Naive thymus-derived CD8-positive, alpha-beta T cell (primary cell): ENCODE measurements at regions not wholly inside any gene's neighbourhood (a gene's known extent, or its start where the extent isn't known, plus 50 kb on each side); places are given as distances from the start of the nearest gene placed in this dataset.
A peak's percentile ranks its signal among the peaks of the same experiment; 100 is the strongest.

Experiments
- ATAC-seq, 2 donors: fragments of 150-1000 bp; cut with Tn5 transposase in 1 of 2; sonication (Bioruptor Pico), chemical (Tn5 transposase) in 1 of 2; 1 replicate in 1 of 2; 2 replicates in 1 of 2; pipeline ENCODE4 v1.10.0; 2021; ENCODE audit warnings: mild to moderate bottlenecking in 2 of 2, moderate library complexity in 2 of 2
- POLR2A ChIA-PET: fragments of 350-600 bp; sonication (Branson Sonifier 250); formaldehyde crosslinking; loops from one replicate; lab custom pipeline; 2021; ENCODE audit warnings: antibody characterized with exemption; lab: Charles Lee
- DNase-seq, 10 donors: peaks; one replicate each; pipeline versions ENCODE4 v3.0.0 to v3.0.0-alpha.2; 2020 to 2022
- H3K27ac Mint-ChIP-seq, 10 donors: one replicate each; pipeline ENCODE4 v1.8.0; 2020 to 2022; ENCODE audit warnings: mild to moderate bottlenecking in 10 of 10, mixed read lengths in 10 of 10, moderate library complexity in 4 of 10, inconsistent platforms in 1 of 10
- H3K27me3 Mint-ChIP-seq, 5 donors: one replicate each; pipeline ENCODE4 v1.8.0; 2021 to 2022; ENCODE audit warnings: mixed read lengths in 5 of 5
- H3K36me3 Mint-ChIP-seq, 3 donors: one replicate each; pipeline ENCODE4 v1.8.0; 2020 to 2022; ENCODE audit warnings: mixed read lengths in 3 of 3, mild to moderate bottlenecking in 2 of 3, inconsistent platforms in 1 of 3
- H3K4me1 Mint-ChIP-seq, 4 donors: one replicate each; pipeline ENCODE4 v1.8.0; 2021 to 2022; ENCODE audit warnings: mixed read lengths in 4 of 4
- H3K4me3 Mint-ChIP-seq, 10 donors: one replicate each; pipeline ENCODE4 v1.8.0; 2020 to 2022; ENCODE audit warnings: mild to moderate bottlenecking in 10 of 10, mixed read lengths in 10 of 10, moderate library complexity in 6 of 10, inconsistent platforms in 1 of 10
- H3K9me3 Mint-ChIP-seq, 9 donors: one replicate each; pipeline ENCODE4 v1.8.0; 2020 to 2022; ENCODE audit warnings: mixed read lengths in 9 of 9, mild to moderate bottlenecking in 3 of 9, inconsistent platforms in 1 of 9, moderate library complexity in 1 of 9

DNA sequence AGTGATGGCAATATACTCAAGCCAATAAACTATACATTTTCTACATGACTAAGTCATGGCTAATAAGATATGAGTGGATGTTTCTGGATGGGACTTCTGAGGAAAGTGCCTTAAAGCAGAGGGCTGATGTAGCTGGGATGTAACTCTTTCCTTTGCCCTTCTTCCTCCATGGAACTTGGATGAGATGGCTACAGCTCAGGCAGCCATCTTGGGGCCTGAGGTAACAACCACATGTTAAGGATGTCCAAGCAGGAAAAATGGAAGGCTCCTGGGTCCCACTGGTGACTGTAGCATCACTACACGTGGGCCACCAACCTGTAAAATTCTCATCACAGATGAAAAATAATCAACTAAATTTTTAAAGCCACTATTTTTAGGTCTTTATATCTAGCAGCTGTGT is 54.4 kb upstream of the GRIP1 start:
- H3K4me1 Mint-ChIP-seq: peaks cover 2 to 20% (median 11%) of the 10 kb centered on the region in 4 donors
- H3K36me3 Mint-ChIP-seq: no peaks in the 10 kb centered on the region
- H3K27ac Mint-ChIP-seq: peak overlapping the region in 1 of 10 donors; percentile 55
- H3K27me3 Mint-ChIP-seq: no peaks in the 10 kb centered on the region
- DNase-seq (no peak), ATAC-seq (no peak)
- POLR2A ChIA-PET: no interaction called here
- no peaks in the 10 kb centered on the region for H3K9me3 Mint-ChIP-seq
- no peak overlapping the region for H3K4me3 Mint-ChIP-seq

DNA sequence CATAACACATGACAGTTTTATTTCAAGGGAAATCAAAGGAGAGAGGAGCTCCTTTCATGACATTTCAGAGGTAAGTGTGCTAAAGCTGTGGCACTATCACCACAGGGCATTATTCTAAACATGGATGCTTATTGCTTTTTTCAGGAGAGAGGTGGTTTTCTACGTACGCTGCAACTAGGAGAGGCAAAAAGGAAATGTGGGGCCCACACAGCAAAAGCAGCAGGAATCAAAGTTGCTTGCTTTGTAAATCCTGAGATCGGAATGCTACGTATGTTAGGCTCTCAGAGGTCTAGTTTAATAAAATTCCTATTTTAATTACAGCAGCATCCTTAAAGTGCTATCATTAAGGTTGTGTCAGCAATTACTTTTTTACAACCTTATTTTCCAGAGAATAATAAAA is 55.0 kb upstream of the GRIP1 start:
- POLR2A ChIA-PET: no interaction called here
- Mint-ChIP-seq H3K9me3 (no peaks in the 10 kb centered on the region), H3K27me3 (no peaks in the 10 kb centered on the region), H3K27ac (peak overlapping the region in 1 of 10 donors; percentile 55), H3K4me3 (peak overlapping the region in 2 of 10 donors; percentile 3 to 10), H3K36me3 (no peaks in the 10 kb centered on the region), H3K4me1 (peaks cover 2 to 20% (median 11%) of the 10 kb centered on the region in 4 donors)
- DNase-seq (no peak), ATAC-seq (no peak)

DNA sequence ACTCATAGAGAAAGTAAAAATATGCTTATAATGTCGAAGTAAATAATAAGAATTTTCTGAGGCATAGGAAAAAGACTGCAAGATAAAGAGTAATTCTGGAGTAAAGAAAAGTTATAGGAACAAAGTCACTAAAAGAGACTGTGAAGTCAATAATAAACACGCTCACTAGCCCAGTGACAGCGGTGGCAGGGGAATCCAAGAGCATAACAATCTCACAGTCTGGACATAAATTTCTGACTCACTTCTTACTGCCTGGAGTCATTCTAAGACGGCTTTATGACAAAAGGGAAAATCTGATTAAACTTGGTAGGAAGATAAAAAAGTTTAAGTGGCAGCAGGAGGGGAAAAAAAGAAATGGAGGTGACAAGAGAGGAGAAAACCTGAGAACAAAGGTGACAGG is 56.4 kb upstream of the GRIP1 start:
- no peaks in the 10 kb centered on the region for H3K27me3 Mint-ChIP-seq
- H3K36me3 Mint-ChIP-seq: no peaks in the 10 kb centered on the region
- ATAC-seq (no peak), DNase-seq (no peak)
- H3K4me1 Mint-ChIP-seq: peaks cover 2 to 20% (median 13%) of the 10 kb centered on the region in 4 donors
- POLR2A ChIA-PET: no interaction called here
- no peak overlapping the region for H3K4me3 Mint-ChIP-seq
- peak overlapping the region in 2 of 10 donors; percentile 5 to 28 for H3K27ac Mint-ChIP-seq
- no peaks in the 10 kb centered on the region for H3K9me3 Mint-ChIP-seq

DNA sequence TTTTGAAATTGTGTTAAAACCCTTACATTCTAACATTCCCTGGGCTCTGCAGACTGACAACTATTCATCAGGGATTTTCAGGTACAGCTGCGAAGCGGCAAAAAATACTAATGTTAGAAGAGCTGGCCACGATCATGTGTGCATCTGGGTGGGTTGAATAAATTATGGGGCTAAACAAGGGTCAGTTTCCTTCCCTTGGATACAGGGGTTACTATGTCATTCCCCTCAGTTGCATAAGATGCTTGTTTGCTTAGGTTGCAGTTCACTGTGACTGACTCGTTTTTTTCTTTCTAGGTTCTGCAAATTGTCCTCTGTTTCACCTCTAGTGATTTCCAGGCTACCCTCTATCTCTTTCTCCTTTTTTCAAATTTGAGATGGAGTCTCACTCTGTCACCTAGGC is 58.1 kb upstream of the GRIP1 start:
- POLR2A ChIA-PET: interaction anchor here (0.7 to 1.3 kb wide), 2 partner anchors 28 to 68 kb away, joined by 4 to 9 read pairs; no protein-coding TSS in a partner anchor
- ATAC-seq: no peak

DNA sequence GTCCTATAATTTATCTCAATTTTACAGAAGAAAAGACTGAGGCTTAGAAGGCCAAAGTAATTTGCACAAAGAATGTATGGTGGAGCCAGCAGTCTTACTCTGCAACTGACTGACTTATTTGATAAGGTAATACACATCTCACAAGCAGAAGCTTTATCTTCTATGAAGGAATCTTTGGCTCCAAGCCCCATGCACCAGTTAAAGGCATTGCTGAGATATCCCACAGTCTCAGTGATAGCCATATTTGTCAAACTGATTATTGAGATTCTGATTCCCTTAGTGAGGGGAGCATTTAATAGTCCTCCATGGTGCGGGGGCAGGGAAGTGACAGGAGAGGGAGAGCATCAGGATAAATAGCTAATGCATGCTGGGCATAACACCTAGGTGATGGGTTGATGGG is 60.4 kb upstream of the GRIP1 start:
- H3K4me3 Mint-ChIP-seq: no peak overlapping the region

More for the DNA sequence above, 58.1 kb upstream of the GRIP1 start:
- DNase-seq: no peak
- H3K36me3 Mint-ChIP-seq: no peaks in the 10 kb centered on the region
- H3K27ac Mint-ChIP-seq: no peak overlapping the region
- H3K9me3 Mint-ChIP-seq: peaks cover 0 to 3% (median 0%) of the 10 kb centered on the region in 9 donors
- H3K4me3 Mint-ChIP-seq: no peak overlapping the region
- H3K27me3 Mint-ChIP-seq: no peaks in the 10 kb centered on the region
- H3K4me1 Mint-ChIP-seq: peaks cover 8 to 24% (median 18%) of the 10 kb centered on the region in 4 donors

DNA sequence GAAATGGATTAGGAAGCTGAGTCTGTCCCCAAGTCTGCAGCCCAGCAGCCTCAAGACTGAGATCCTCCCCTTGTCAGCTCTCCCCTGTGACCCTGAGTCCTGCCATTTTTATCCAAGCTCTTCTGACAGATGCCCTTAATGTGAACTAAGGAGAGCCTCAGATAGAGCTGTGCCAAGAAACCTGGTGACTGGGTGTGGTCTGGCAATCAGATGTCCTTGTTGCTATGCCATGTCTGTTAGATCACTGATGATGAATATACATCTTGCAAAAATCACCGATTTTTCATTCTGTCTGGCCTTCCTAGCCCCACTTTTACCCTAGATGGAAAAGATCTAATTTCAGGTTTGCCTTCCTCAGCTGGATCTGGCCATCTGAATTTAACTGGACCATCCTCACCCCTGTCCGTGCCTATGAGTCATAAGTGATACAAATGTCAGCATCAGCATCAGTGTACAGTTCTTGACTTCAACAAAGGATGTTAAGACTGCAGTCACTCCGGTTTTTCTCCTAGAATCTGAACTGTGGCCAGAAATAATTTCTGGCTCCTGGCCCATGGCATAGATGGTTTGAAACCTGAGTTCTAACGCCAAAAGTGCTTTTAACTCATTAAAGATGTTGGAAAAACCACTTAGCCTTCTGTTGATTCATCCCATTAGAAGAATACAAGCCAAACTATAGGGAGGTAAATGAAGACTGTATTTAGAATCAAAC is 61.2 kb upstream of the GRIP1 start:
- Mint-ChIP-seq H3K4me3 (no peak overlapping the region), H3K9me3 (peaks cover 0 to 13% (median 0%) of the 10 kb centered on the region in 9 donors), H3K27me3 (no peaks in the 10 kb centered on the region), H3K36me3 (peaks cover 0 to 5% (median 0%) of the 10 kb centered on the region in 3 donors), H3K27ac (peak overlapping the region in 3 of 10 donors; percentile 12 to 42 (median 37)), H3K4me1 (peaks cover 20 to 38% (median 29%) of the 10 kb centered on the region in 4 donors)
- ATAC-seq: no peak
- no peak for DNase-seq
- POLR2A ChIA-PET: interaction anchor here (0.6 kb wide), 1 partner anchor 19 kb away, joined by 3 read pairs; no protein-coding TSS in a partner anchor

More for the DNA sequence above, 60.4 kb upstream of the GRIP1 start:
- ATAC-seq: no peak
- H3K27me3 Mint-ChIP-seq: no peaks in the 10 kb centered on the region
- H3K36me3 Mint-ChIP-seq: peaks cover 0 to 5% (median 0%) of the 10 kb centered on the region in 3 donors
- DNase-seq: no peak
- peaks cover 20 to 37% (median 30%) of the 10 kb centered on the region in 4 donors for H3K4me1 Mint-ChIP-seq
- POLR2A ChIA-PET: interaction anchor here (1.3 kb wide), 1 partner anchor 9 kb away, joined by 3 read pairs; no protein-coding TSS in a partner anchor
- H3K9me3 Mint-ChIP-seq: peaks cover 0 to 13% (median 0%) of the 10 kb centered on the region in 9 donors
- no peak overlapping the region for H3K27ac Mint-ChIP-seq

DNA sequence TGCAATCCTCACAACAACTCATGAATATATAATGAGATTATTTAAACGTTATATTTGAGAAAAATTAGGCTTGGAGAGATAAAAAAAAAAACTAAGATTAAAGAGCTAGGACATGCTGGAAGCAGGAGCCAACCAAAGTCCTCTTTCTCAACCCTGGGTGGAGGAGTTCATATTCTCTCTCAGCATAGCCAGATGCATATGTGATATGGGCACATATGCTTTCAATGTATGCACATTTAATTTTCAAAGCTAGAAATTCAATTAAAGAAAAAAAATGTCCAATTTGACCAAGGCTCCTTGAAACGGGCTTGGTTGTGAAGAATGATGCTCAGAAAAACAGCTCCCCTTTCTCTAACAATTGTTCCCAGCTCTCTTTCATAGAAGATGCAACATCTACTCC is 61.9 kb upstream of the GRIP1 start:
- no peaks in the 10 kb centered on the region for H3K27me3 Mint-ChIP-seq
- H3K4me3 Mint-ChIP-seq: no peak overlapping the region
- H3K4me1 Mint-ChIP-seq: peaks cover 17 to 34% (median 26%) of the 10 kb centered on the region in 4 donors
- peaks cover 0 to 13% (median 0%) of the 10 kb centered on the region in 9 donors for H3K9me3 Mint-ChIP-seq
- POLR2A ChIA-PET: interaction anchor here (0.6 kb wide), 1 partner anchor 19 kb away, joined by 3 read pairs; no protein-coding TSS in a partner anchor
- no peak overlapping the region for H3K27ac Mint-ChIP-seq
- peaks cover 0 to 5% (median 0%) of the 10 kb centered on the region in 3 donors for H3K36me3 Mint-ChIP-seq
- no peak for DNase-seq
- ATAC-seq: no peak

DNA sequence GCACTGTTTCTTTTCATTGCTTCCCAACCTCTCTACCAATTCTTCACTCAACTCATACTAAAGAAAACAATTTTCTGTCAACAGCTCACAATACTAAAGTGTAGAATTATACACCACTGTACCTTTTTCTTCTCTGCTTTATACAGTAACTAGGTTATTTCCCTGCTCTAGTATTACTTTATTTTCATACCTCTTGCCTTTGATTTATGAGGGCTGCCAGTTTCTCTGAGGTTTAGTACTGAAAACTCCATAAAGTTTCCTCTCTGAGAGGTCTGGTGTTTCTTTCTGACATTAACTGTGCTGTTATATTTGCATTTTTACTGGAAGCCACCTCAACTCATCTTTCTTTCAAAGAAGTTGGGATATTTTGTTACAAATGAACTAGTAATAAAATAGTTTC is 63.0 kb upstream of the GRIP1 start:
- peaks cover 0 to 5% (median 0%) of the 10 kb centered on the region in 3 donors for H3K36me3 Mint-ChIP-seq
- H3K4me1 Mint-ChIP-seq: peaks cover 17 to 34% (median 26%) of the 10 kb centered on the region in 4 donors
- H3K4me3 Mint-ChIP-seq: peak overlapping the region in 8 of 10 donors; percentile 23 to 67 (median 46)
- POLR2A ChIA-PET: interaction anchor here (0.5 kb wide), 1 partner anchor 19 kb away, joined by 3 read pairs; no protein-coding TSS in a partner anchor
- peak in 1 of 2 donors; percentile 69 for ATAC-seq
- peak in 1 of 10 donors; percentile 6 for DNase-seq
- no peaks in the 10 kb centered on the region for H3K27me3 Mint-ChIP-seq
- peaks cover 0 to 13% (median 0%) of the 10 kb centered on the region in 9 donors for H3K9me3 Mint-ChIP-seq
- H3K27ac Mint-ChIP-seq: peak overlapping the region in 8 of 10 donors; percentile 0 to 87 (median 68)

DNA sequence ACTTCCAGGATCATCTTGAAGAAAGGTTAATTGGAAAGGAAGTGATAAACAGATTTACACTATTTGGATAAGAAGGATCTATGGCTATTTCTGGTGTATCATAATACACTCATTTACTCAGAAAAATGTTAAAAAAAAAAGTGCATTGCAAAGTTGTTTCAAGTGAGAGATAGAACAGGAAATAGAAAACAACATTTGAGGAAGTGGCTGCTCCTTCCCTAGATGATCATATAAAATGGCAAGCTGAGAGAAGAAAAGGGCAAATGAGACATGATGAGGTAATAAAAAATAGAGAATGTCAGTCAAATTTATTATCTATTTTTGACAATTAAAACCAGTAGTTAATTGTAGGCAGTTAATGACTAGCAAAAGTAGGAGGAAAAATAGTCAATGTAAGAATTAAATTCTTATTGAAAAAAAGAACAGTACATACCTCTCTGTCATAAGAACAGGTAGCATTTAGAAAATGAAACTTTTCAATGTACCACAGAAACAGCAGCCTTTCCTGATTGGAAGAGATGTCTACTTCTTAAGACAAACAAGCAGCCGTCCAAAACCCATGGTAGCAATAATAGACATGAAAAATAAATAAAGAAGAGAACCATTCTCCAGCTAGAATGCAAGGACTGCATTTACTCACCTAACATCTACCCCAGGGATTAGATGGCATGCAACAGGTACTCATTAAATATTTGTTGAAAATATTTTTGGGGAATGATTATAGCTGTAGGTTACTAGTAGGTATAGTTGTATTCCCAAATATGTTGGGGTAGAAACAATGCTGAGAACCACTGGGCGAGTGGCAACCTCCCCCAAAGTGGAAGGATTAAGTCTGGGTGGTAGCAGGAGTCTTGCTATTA is 63.9 kb upstream of the GRIP1 start:
- Mint-ChIP-seq H3K4me1 (peaks cover 16 to 34% (median 26%) of the 10 kb centered on the region in 4 donors), H3K27ac (peak overlapping the region; percentile 3 to 87 (median 58)), H3K9me3 (peaks cover 0 to 13% (median 0%) of the 10 kb centered on the region in 9 donors), H3K4me3 (peak overlapping the region in 9 of 10 donors; percentile 23 to 67 (median 59)), H3K27me3 (no peaks in the 10 kb centered on the region), H3K36me3 (peaks cover 0 to 5% (median 0%) of the 10 kb centered on the region in 3 donors)
- ATAC-seq (peak; percentile 30 to 51), DNase-seq (peak in 3 of 10 donors; percentile 8 to 25 (median 17))
- POLR2A ChIA-PET: interaction anchor here (0.5 to 0.9 kb wide), 2 partner anchors 12 to 18 kb away, joined by 3 read pairs; no protein-coding TSS in a partner anchor

DNA sequence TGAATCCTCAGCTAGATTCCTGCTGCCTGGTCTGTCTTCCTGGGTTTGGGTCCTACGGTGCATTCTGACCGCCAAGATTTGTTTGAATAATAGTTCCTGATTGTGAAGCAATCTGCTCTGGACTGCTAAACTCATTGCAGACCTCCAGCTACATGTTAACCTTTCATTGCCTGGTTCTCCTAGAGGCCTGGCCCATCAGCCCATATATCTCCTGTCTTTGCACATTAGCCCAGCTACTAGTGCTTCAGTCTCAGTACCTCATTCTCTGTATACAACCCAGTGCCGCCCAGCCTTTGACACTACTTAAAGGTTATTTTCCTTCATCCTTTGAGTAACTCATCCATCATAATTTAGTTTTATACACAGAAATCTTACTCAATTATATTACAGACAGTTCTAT is 65.6 kb upstream of the GRIP1 start:
- Mint-ChIP-seq H3K36me3 (peaks cover 0 to 5% (median 0%) of the 10 kb centered on the region in 3 donors), H3K27ac (peak overlapping the region in 1 of 10 donors; percentile 21), H3K4me1 (peaks cover 14 to 34% (median 26%) of the 10 kb centered on the region in 4 donors), H3K27me3 (no peaks in the 10 kb centered on the region), H3K4me3 (no peak overlapping the region), H3K9me3 (peaks cover 0 to 13% (median 0%) of the 10 kb centered on the region in 9 donors)
- DNase-seq: no peak
- ATAC-seq: no peak
- POLR2A ChIA-PET: interaction anchor here (0.6 kb wide), 1 partner anchor 86 kb away, joined by 3 read pairs; no protein-coding TSS in a partner anchor

DNA sequence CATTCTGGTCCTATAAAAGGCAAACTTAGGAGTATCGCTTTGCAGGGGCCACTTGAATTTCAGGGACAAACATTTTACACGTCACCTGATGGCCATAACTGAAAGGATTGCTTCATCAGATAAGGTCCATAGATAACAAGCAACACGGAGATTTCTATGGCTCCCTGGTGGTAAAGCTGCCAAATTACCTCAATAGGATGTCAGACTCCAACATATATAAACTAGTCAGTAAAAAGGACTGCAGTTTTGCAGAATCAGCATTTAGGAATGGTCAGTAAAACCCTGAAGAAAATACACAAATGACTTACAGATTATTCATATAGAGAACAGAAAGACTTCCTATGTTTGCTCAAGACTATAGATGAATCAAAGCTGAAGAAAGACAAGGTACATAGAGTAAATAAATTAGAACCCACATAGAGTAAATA is 66.1 kb upstream of the GRIP1 start:
- Mint-ChIP-seq H3K9me3 (peaks cover 0 to 13% (median 0%) of the 10 kb centered on the region in 9 donors), H3K4me1 (peaks cover 12 to 32% (median 26%) of the 10 kb centered on the region in 4 donors), H3K36me3 (peaks cover 0 to 5% (median 0%) of the 10 kb centered on the region in 3 donors), H3K27ac (no peak overlapping the region), H3K4me3 (no peak overlapping the region), H3K27me3 (peaks cover 0 to 2% (median 0%) of the 10 kb centered on the region in 5 donors)
- no peak for ATAC-seq
- no peak for DNase-seq
- POLR2A ChIA-PET: no interaction called here
